PFSK-1 (cell line): ENCODE measurements at regions not wholly inside any gene's neighbourhood (a gene's known extent, or its start where the extent isn't known, plus 50 kb on each side); places are given as distances from the start of the nearest gene placed in this dataset.

Experiments
- FOXP2 ChIP-seq: optimal IDR thresholded peaks from 2 replicates; pipeline ENCODE3; 2011; ENCODE audit warnings: borderline replicate concordance, control low read depth, inconsistent platforms; ENCODE audit not compliant: insufficient read depth; ENCODE audit errors: extremely low read length, extremely low read depth
- POLR2AphosphoS5 ChIP-seq: IDR thresholded peaks from 2 replicates; pipeline ENCODE4 v1.6.1; 2012; ENCODE audit warnings: low read depth, mild to moderate bottlenecking, control low read depth, low read length, moderate library complexity
- REST ChIP-seq, 2 experiments: IDR thresholded peaks; 2 replicates each; pipeline versions ENCODE4 v1.6.1 to v1.8.0; 2011 to 2012; ENCODE audit warnings: low read depth in 2 of 2, low read length in 2 of 2, control low read depth in 1 of 2, inconsistent platforms in 1 of 2, mild to moderate bottlenecking in 1 of 2, moderate library complexity in 1 of 2; ENCODE audit not compliant: insufficient read depth in 1 of 2
- SIN3A ChIP-seq: IDR thresholded peaks from 2 replicates; pipeline ENCODE4 v1.6.1; 2012; ENCODE audit warnings: mild to moderate bottlenecking, low read length, moderate library complexity, borderline replicate concordance; ENCODE audit not compliant: insufficient read depth
- TAF1 ChIP-seq: IDR thresholded peaks from 2 replicates; pipeline ENCODE4 v1.6.1; 2012; ENCODE audit warnings: low read length, control low read depth, borderline replicate concordance; ENCODE audit not compliant: insufficient read depth

GRCh38 chr1:67947114-67947513, 103.3 kb downstream of the DIRAS3 start:
- no peak for TF ChIP-seq REST (IDR thresholded peaks at IDR 0.05; ENCODE audit: insufficient read depth in 1 of 2, low read depth in 2 of 2, low read length in 2 of 2)
- no peak for TF ChIP-seq POLR2AphosphoS5
- no peak for TF ChIP-seq TAF1
- no peak for TF ChIP-seq SIN3A
- TF ChIP-seq FOXP2 = no peak
